SJSA1 (cell line): ENCODE measurements at regions not wholly inside any gene's neighbourhood (a gene's known extent, or its start where the extent isn't known, plus 50 kb on each side); places are given as distances from the start of the nearest gene placed in this dataset.
A peak's percentile ranks its signal among the peaks of the same experiment; 100 is the strongest.

Experiments
- DNase-seq, 2 experiments: peaks; one replicate each; pipeline ENCODE4 v3.0.0-alpha.2; 2015 to 2020; ENCODE audit warnings: low spot score in 2 of 2, low read depth in 1 of 2
- H3K27ac ChIP-seq: fragments of 250-450 bp; sonication (Bioruptor Pico); 2 replicates; pipeline ENCODE4 v1.5.1; 2020; ENCODE audit warnings: mild to moderate bottlenecking, moderate library complexity
- H3K27me3 ChIP-seq: fragments of 250-450 bp; sonication (Bioruptor Pico); replicated peaks from 2 replicates; pipeline ENCODE4 v1.5.1; 2020; ENCODE audit warnings: mild to moderate bottlenecking, moderate library complexity
- H3K36me3 ChIP-seq: fragments of 250-450 bp; sonication (Bioruptor Pico); 2 replicates; pipeline ENCODE4 v1.5.1; 2020; ENCODE audit warnings: mild to moderate bottlenecking
- H3K4me1 ChIP-seq: fragments of 250-450 bp; sonication (Bioruptor Pico); replicated peaks from 2 replicates; pipeline ENCODE4 v1.6.1; 2021; ENCODE audit warnings: mild to moderate bottlenecking
- H3K4me3 ChIP-seq: fragments of 250-450 bp; sonication (Bioruptor Pico); 2 replicates; pipeline ENCODE4 v1.5.1; 2020; ENCODE audit warnings: mild to moderate bottlenecking
- H3K9me3 ChIP-seq: fragments of 250-450 bp; sonication (Bioruptor Pico); replicated peaks from 2 replicates; pipeline ENCODE4 v1.5.1; 2020; ENCODE audit warnings: mild to moderate bottlenecking

DNA sequence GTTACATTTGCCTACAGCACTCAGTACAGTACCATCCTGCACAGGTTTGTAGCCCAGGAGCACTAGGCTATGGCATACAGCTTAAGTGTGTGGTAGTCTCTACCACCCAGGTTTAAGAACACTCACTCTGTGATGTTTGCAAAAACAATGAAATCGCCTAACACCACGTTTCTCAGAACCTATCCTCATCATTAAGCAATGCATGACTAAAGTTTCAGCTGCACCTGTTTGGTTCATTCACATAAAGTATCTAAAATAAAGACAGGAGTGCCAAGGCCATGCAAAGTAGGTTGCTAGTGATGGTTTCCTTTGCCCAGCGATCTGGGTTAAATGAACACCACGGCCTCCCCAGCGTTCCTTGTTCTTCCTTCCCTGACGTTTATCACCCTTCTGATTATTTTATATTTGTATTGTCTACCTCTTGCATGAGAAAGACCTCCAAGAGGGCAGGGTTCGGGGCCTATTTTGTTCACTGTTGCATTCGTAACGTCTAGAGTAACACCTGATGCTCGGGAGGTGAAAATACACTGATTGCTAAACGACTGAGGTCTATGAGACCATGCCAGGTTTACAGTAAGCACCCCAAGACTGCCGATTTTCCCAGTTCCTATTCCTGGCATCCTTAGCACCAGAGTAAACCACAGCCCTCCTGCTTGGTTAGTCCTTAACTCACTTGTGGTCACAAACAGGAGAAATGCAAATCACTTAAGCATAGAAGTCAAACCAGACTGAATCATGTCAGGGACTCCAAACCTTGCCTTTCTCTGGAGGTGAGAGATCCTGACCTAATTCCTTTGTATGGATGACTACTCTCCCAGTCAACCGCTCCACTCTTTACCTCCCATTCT is 204.1 kb upstream of the NFE2L3 start:
- no peaks in the 10 kb centered on the region for H3K4me1 ChIP-seq
- H3K9me3 ChIP-seq: no peaks in the 10 kb centered on the region
- no peaks in the 10 kb centered on the region for H3K36me3 ChIP-seq
- no peak for DNase-seq
- no peak overlapping the region for H3K27ac ChIP-seq
- H3K27me3 ChIP-seq: peaks cover 33% of the 10 kb centered on the region
- H3K4me3 ChIP-seq: no peak overlapping the region

DNA sequence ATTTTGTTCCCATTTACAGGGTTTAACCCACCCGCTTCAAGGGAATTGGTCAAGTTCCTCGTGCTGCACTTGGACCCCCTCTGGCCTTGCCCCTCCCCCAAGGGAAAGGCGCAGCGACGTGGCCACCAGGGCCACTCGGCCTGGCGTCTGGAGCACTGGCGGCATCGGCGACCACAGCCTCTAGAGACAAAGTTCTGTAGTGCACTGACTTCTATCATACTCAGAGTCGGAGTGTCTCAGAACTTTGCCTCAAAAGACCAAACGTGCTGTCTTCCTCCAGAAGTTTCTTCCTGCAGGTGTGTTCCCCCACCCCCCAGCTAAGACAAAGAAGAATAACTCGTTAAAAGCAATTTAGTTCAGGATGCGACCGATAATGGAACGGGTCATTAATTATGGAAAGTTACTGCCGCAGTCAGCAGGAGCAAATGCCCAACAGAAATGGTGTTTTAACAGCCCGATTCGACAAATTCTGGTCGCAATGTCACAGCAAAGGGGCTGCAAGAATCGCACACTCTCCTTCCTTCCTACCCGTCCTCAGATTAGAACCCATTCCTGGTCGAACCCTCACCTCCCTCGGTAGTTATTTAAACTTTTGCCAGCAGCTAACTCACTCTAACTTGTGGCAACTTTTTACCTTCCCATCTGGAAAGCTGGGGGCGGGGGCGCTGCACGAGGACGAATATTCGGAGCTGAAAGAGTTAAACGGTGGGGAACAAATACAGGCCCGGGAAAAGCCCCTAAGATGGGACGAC is 202.1 kb upstream of the NFE2L3 start:
- Histone ChIP-seq H3K27ac (no peak overlapping the region), H3K4me1 (no peaks in the 10 kb centered on the region), H3K36me3 (no peaks in the 10 kb centered on the region), H3K4me3 (no peak overlapping the region), H3K9me3 (no peaks in the 10 kb centered on the region), H3K27me3 (peaks cover 33% of the 10 kb centered on the region)
- DNase-seq: no peak

- H3K27ac ChIP-seq: no peak overlapping the region
- no peaks in the 10 kb centered on the region for H3K36me3 ChIP-seq
- peaks cover 35% of the 10 kb centered on the region for H3K27me3 ChIP-seq
- H3K4me1 ChIP-seq: no peaks in the 10 kb centered on the region
- no peaks in the 10 kb centered on the region for H3K9me3 ChIP-seq
- H3K4me3 ChIP-seq: peak overlapping the region; percentile 26
- DNase-seq: no peak
Observed at GRCh38 chr7:25950488-25951413, 201.2 kb upstream of the NFE2L3 start.

- H3K36me3 ChIP-seq: no peaks in the 10 kb centered on the region
- H3K27ac ChIP-seq: no peak overlapping the region
- H3K27me3 ChIP-seq: peaks cover 35% of the 10 kb centered on the region
- H3K4me1 ChIP-seq: no peaks in the 10 kb centered on the region
- H3K4me3 ChIP-seq: no peak overlapping the region
- no peaks in the 10 kb centered on the region for H3K9me3 ChIP-seq
- no peak for DNase-seq
Observed at GRCh38 chr7:25951414-25952260, 200.4 kb upstream of the NFE2L3 start.

DNA sequence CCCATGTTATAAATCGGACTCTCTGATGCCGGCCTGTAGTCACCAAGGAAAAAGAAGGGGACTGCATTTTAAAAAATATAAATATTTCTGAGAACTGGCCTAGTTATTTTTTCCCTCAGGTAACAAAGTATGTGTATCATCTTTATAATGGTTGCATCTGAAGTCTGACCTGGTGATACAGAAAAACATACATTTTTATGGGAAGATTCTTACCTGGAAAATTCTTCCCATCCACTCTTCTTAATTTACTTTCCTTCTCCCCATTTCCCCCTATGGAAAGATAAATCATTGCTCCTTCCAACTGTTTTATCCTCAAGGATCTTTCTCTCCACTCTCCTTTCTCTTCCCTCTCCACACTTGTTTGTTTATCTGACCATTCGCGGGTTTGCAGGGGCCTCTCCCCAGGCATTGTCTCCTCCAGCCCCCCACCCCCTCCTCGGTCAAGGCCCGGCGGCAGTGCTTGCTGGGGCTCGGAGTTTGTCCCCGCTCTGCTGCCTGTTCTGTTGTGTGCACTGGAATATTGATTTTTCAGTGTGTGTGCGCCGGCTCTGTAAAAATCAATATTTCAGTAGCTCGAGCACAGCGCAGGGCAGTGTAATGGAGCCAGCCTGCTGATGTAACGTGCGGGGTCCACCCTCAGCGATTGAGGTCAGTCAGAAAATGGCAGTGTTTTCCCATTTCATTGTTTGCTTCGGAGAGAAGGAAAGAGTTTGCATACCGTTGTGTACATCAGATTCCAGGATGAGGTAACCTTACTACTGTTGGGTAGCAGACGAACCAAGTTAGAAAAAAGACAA is 199.5 kb upstream of the NFE2L3 start:
- Histone ChIP-seq H3K9me3 (no peaks in the 10 kb centered on the region), H3K4me1 (no peaks in the 10 kb centered on the region), H3K27ac (no peak overlapping the region), H3K36me3 (no peaks in the 10 kb centered on the region), H3K4me3 (no peak overlapping the region), H3K27me3 (peaks cover 35% of the 10 kb centered on the region)
- no peak for DNase-seq

GRCh38 chr7:25953859-25954258 is 198.1 kb upstream of the NFE2L3 start:
- peaks cover 29% of the 10 kb centered on the region for H3K27me3 ChIP-seq
- no peak overlapping the region for H3K4me3 ChIP-seq
- H3K4me1 ChIP-seq: no peaks in the 10 kb centered on the region
- DNase-seq: no peak
- no peaks in the 10 kb centered on the region for H3K36me3 ChIP-seq
- H3K9me3 ChIP-seq: no peaks in the 10 kb centered on the region
- H3K27ac ChIP-seq: no peak overlapping the region

DNA sequence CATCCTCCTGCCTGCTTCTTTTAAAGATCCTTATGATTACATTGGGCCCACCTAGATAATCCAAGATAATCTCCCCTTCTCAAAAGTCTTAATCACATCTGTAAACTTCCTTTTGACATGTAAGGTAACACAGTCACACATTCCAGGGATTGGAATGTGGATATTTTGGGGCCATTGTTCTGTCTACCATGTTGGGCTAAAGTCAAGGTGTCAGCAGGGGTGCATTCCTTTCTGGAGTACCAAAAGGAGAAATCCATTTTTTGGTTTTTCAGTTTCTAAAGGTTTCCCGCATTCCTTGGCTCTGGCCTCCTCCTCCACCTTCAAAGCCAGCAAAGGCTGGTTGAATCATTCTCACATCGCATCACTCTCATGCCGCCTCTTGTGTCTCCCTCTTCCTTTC is 197.6 kb upstream of the NFE2L3 start:
- H3K36me3 ChIP-seq: no peaks in the 10 kb centered on the region
- H3K4me1 ChIP-seq: no peaks in the 10 kb centered on the region
- no peak overlapping the region for H3K4me3 ChIP-seq
- no peak for DNase-seq
- H3K9me3 ChIP-seq: no peaks in the 10 kb centered on the region
- H3K27ac ChIP-seq: no peak overlapping the region
- peaks cover 26% of the 10 kb centered on the region for H3K27me3 ChIP-seq

- Histone ChIP-seq H3K9me3 (no peaks in the 10 kb centered on the region), H3K27ac (no peak overlapping the region), H3K27me3 (peaks cover 3% of the 10 kb centered on the region; the same call in 1 of the 2 replicates), H3K36me3 (no peaks in the 10 kb centered on the region), H3K4me1 (no peaks in the 10 kb centered on the region), H3K4me3 (no peak overlapping the region)
- no peak for DNase-seq
Observed at GRCh38 chr7:25959168-25959734, 192.7 kb upstream of the NFE2L3 start.

DNA sequence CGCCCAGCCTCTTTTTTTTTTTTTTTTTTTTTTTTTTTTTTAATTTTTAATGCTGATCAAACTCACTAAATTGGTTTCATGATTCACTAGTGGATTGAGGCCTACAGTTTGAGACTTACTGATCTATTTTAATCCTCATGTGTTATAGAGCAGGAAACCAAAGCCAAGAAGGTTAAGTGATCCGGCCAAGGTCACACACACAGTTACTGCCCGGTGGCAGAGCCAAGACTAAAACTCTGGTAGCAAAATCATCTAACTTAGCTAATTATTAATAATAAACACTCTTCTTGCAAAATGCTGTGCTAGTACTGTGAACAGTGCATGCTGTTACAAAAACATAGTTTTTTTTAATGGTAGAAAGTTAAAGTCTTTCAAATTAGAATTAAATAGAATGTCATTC is 188.3 kb upstream of the NFE2L3 start:
- Histone ChIP-seq H3K27ac (no peak overlapping the region), H3K36me3 (no peaks in the 10 kb centered on the region), H3K9me3 (no peaks in the 10 kb centered on the region), H3K4me3 (no peak overlapping the region), H3K4me1 (no peaks in the 10 kb centered on the region), H3K27me3 (peaks cover 8% of the 10 kb centered on the region; the same call in 1 of the 2 replicates)
- DNase-seq: no peak

DNA sequence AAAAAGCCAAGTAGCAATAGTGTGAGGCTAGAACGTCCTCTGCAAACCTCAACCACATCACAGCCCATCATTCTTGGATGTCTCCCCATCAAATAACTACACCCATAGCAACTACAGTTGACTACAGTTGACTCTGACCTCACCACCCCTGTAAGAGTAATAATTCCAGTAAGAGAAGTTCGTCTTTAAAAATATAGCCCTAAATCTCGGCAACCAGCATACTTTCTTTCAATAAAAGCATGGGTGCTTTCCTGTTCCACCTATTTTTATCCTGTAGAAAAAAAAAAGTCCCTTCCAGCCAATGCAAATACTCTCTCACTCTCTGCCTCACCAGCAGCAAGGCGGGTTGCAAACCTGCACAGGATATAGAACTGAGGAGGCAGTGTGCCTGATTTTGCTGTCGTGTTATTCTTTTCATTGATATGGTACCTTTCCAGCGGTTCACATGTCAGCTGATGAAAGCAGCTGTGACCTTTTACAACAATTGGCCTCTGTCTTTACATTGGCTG is 187.5 kb upstream of the NFE2L3 start:
- Histone ChIP-seq H3K36me3 (no peaks in the 10 kb centered on the region), H3K4me3 (no peak overlapping the region), H3K4me1 (no peaks in the 10 kb centered on the region), H3K27ac (no peak overlapping the region), H3K27me3 (peaks cover 8% of the 10 kb centered on the region; the same call in 1 of the 2 replicates), H3K9me3 (no peaks in the 10 kb centered on the region)
- no peak for DNase-seq

DNA sequence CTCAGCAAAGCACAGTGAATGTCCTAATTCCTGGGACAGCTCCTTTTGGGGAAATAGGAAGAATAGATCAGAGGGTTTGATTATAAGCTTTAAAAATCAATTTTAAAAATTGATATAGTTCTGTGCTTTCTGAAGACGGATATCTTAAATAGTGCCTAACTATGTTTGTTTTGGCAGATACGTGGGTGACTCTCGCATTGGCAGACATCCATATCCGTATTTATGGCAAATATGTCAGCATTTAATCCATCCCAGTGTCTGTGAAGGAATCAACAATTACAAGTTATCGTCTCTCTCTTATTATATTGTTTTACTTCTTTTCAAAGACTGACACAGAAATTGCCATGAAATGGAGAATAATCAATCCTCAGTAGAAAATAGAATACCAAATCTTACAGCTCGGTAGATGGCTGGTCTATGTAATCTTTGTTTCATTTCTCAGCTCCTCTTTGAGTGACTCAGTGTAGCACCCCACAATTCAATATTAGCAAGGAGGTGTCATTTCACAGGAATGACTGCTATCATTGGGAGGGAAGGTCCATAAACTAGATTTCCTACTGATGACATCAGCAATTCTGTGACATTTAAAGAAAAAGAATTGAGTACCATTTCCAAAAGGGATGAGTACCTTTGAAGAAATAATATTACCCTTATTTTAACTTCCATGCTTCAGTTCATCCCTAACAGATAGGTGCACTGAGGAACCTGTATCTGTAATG is 186.4 kb upstream of the NFE2L3 start:
- no peak for DNase-seq
- Histone ChIP-seq H3K4me3 (no peak overlapping the region), H3K36me3 (no peaks in the 10 kb centered on the region), H3K27me3 (peaks cover 8% of the 10 kb centered on the region; the same call in 1 of the 2 replicates), H3K4me1 (no peaks in the 10 kb centered on the region), H3K9me3 (no peaks in the 10 kb centered on the region), H3K27ac (no peak overlapping the region)
